Posterior cingulate gyrus (tissue), 11 donors: ENCODE measurements at regions not wholly inside any gene's neighbourhood (a gene's known extent, or its start where the extent isn't known, plus 50 kb on each side); places are given as distances from the start of the nearest gene placed in this dataset.

Experiments used
- DNase-seq, 10 donors: peaks; one replicate each; pipeline versions ENCODE4 v3.0.0 to v3.0.0-alpha.2; 2020 to 2021; ENCODE audit warnings: mixed read lengths in 3 of 10
- intact Hi-C: fragments of 100-400 bp; cut with DNase I; formaldehyde crosslinking; loops from one replicate; pipeline ENCODE4 v1.15.1; 2023

GRCh38 chr6:62492192-62492822, 206.3 kb upstream of the KHDRBS2 start:
- DNase-seq = peak in 1 of 10 donors; percentile 27
- intact Hi-C loops = no loop called here

GRCh38 chr6:62480544-62480943, 194.5 kb upstream of the KHDRBS2 start:
- DNase-seq = no peak
- intact Hi-C loops = no loop called here

GRCh38 chr6:62479697-62480220, 193.7 kb upstream of the KHDRBS2 start:
- intact Hi-C loops = no loop called here
- no peak for DNase-seq

- intact Hi-C loops = no loop called here
Observed at GRCh38 chr6:62474793-62475192, 188.8 kb upstream of the KHDRBS2 start.

GRCh38 chr6:62466607-62467006, 180.6 kb upstream of the KHDRBS2 start:
- DNase-seq = no peak
- intact Hi-C loops = no loop called here

More at GRCh38 chr6:62474793-62475192, 188.8 kb upstream of the KHDRBS2 start:
- DNase-seq = no peak

- DNase-seq = no peak
- intact Hi-C loops = no loop called here
Observed at GRCh38 chr6:62465206-62465605, 179.2 kb upstream of the KHDRBS2 start.

- no peak for DNase-seq
- intact Hi-C loops = no loop called here
Observed at GRCh38 chr6:62452586-62452985, 166.6 kb upstream of the KHDRBS2 start.

- DNase-seq = no peak
- intact Hi-C loops = no loop called here
Observed at GRCh38 chr6:62446647-62447316, 160.8 kb upstream of the KHDRBS2 start.

- intact Hi-C loops = no loop called here
- peak in 3 of 10 donors; percentile 50 to 72 (median 59) for DNase-seq
Observed at GRCh38 chr6:62445521-62445920, 159.5 kb upstream of the KHDRBS2 start.

- intact Hi-C loops = no loop called here
- DNase-seq = no peak
Observed at GRCh38 chr6:62441182-62441581, 155.2 kb upstream of the KHDRBS2 start.

GRCh38 chr6:62429781-62430180, 143.8 kb upstream of the KHDRBS2 start:
- DNase-seq = no peak
- intact Hi-C loops = no loop called here

- no peak for DNase-seq
- intact Hi-C loops = no loop called here
Observed at GRCh38 chr6:62400521-62401259, 114.7 kb upstream of the KHDRBS2 start.

- DNase-seq = no peak
- intact Hi-C loops = no loop called here
Observed at GRCh38 chr6:62393608-62394007, 107.6 kb upstream of the KHDRBS2 start.

- intact Hi-C loops = no loop called here
- no peak for DNase-seq
Observed at GRCh38 chr6:62392291-62392690, 106.3 kb upstream of the KHDRBS2 start.

- intact Hi-C loops = no loop called here
- DNase-seq = no peak
Observed at GRCh38 chr6:62391358-62391757, 105.3 kb upstream of the KHDRBS2 start.

GRCh38 chr6:62390401-62390800, 104.4 kb upstream of the KHDRBS2 start:
- intact Hi-C loops = no loop called here
- no peak for DNase-seq

GRCh38 chr6:62371453-62372210, 85.6 kb upstream of the KHDRBS2 start:
- no peak for DNase-seq
- intact Hi-C loops = no loop called here

GRCh38 chr6:62367601-62368000, 81.6 kb upstream of the KHDRBS2 start:
- DNase-seq = no peak
- intact Hi-C loops = no loop called here

GRCh38 chr6:62362097-62362496, 76.1 kb upstream of the KHDRBS2 start:
- DNase-seq = no peak
- intact Hi-C loops = no loop called here

- intact Hi-C loops = no loop called here
- DNase-seq = no peak
Observed at GRCh38 chr6:62357835-62358234, 71.8 kb upstream of the KHDRBS2 start.

GRCh38 chr6:62354261-62354660, 68.2 kb upstream of the KHDRBS2 start:
- DNase-seq = no peak

More at GRCh38 chr6:62354261-62354660, 68.2 kb upstream of the KHDRBS2 start:
- intact Hi-C loops = no loop called here
